SH-SY5Y (cell line): ENCODE measurements at regions not wholly inside any gene's neighbourhood (a gene's known extent, or its start where the extent isn't known, plus 50 kb on each side); places are given as distances from the start of the nearest gene placed in this dataset.

Experiments
- GATA2 ChIP-seq: IDR thresholded peaks from 2 replicates; pipeline ENCODE4 v1.6.1; 2011; ENCODE audit warnings: mild to moderate bottlenecking, low read depth, low read length
- GATA3 ChIP-seq: IDR thresholded peaks from 2 replicates; pipeline ENCODE4 v1.6.1; 2011; ENCODE audit warnings: low read depth, mild to moderate bottlenecking, low read length, moderate library complexity

DNA sequence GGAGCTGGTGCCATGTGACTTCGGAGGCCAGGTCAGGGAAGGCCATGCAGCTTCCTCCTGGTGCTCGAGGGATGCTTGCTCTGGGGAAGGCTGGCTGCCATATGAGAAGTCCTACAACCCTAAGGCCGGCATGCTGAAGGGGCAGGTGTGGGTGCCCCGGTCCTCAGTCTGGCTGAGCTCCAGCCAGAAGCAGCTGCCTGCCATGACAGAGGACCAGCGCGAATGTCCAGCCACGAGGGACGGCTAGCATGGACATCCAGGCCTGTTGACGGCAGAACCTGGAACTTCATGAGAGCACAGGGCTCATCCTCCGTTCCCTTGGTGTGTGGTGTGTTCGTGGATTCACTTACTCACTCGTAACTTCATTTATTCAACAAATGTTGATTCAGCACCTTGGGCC is 140.6 kb downstream of the IRF8 start:
- TF ChIP-seq GATA2 = no peak
- TF ChIP-seq GATA3 = no peak
